HepG2 (cell line): ENCODE measurements at regions not wholly inside any gene's neighbourhood (a gene's known extent, or its start where the extent isn't known, plus 50 kb on each side); places are given as distances from the start of the nearest gene placed in this dataset.

Experiments used
- AHR ChIP-seq: IDR thresholded peaks from 2 replicates; pipeline ENCODE4 v1.6.1; 2018; ENCODE audit warnings: missing genetic modification reagents, missing compliant biosample characterization
- AKAP8 ChIP-seq: sonication (generic); formaldehyde crosslinking; IDR thresholded peaks from 2 replicates; pipeline ENCODE4 v1.5.1; 2020; ENCODE audit warnings: mild to moderate bottlenecking, missing genetic modification reagents
- CREB1 ChIP-seq, 2 experiments: fragments of 450-650 bp in 1 of 2; IDR thresholded peaks; 2 replicates each; pipeline ENCODE4 v1.6.1; 2016 to 2017; ENCODE audit warnings: control low read depth in 1 of 2, mild to moderate bottlenecking in 1 of 2, missing compliant biosample characterization in 1 of 2, missing genetic modification characterization in 1 of 2
- DMAP1 ChIP-seq: IDR thresholded peaks from 2 replicates; pipeline ENCODE4 v1.6.1; 2016
- DMTF1 ChIP-seq: sonication (generic); formaldehyde crosslinking; IDR thresholded peaks from 2 replicates; pipeline ENCODE4 v1.4.0; 2020; ENCODE audit warnings: mild to moderate bottlenecking, missing genetic modification reagents
- ETS1 ChIP-seq: sonication (generic); formaldehyde crosslinking; IDR thresholded peaks from 2 replicates; pipeline ENCODE4 v1.4.0; 2020; ENCODE audit warnings: missing genetic modification reagents
- HNF1A ChIP-seq, 2 experiments: sonication (generic) in 1 of 2; formaldehyde crosslinking in 1 of 2; IDR thresholded peaks; 2 replicates each; pipeline versions ENCODE4 v1.4.0 to v1.6.1; 2016 to 2020; ENCODE audit warnings: borderline replicate concordance in 1 of 2, low read depth in 1 of 2, mild to moderate bottlenecking in 1 of 2, missing genetic modification reagents in 1 of 2
- HNF1B ChIP-seq: sonication (generic); formaldehyde crosslinking; IDR thresholded peaks from 2 replicates; pipeline ENCODE4 v1.5.1; 2020; ENCODE audit warnings: mild to moderate bottlenecking, moderate library complexity, missing genetic modification reagents
- KDM2A ChIP-seq: sonication (generic); formaldehyde crosslinking; IDR thresholded peaks from 2 replicates; pipeline ENCODE4 v1.4.0; 2020; ENCODE audit warnings: low read depth, missing genetic modification reagents, borderline replicate concordance
- MTA1 ChIP-seq: sonication (generic); formaldehyde crosslinking; IDR thresholded peaks from 2 replicates; pipeline ENCODE4 v1.4.0; 2020; ENCODE audit warnings: missing genetic modification reagents, mild to moderate bottlenecking, borderline replicate concordance
- SALL1 ChIP-seq: sonication (generic); formaldehyde crosslinking; IDR thresholded peaks from 2 replicates; pipeline ENCODE4 v1.8.0; 2022; ENCODE audit warnings: mild to moderate bottlenecking, missing genetic modification reagents
- ZNF609 ChIP-seq: sonication (generic); formaldehyde crosslinking; IDR thresholded peaks from 2 replicates; pipeline ENCODE4 v1.4.0; 2020; ENCODE audit warnings: mild to moderate bottlenecking, missing genetic modification reagents, borderline replicate concordance

GRCh38 chr6:137811121-137811915, 55.7 kb upstream of the TNFAIP3 start (continued):
- TF ChIP-seq HNF1A (IDR thresholded peaks at IDR 0.05; ENCODE audit: low read depth) (0 out of 2 replicates have a peak, but pooled peaks have one; percentile 26), HNF1A (CRISPR knock-in tag; IDR thresholded peaks at IDR 0.05; ENCODE audit: borderline replicate concordance) (no peak), ZNF609 (CRISPR knock-in tag) (peak; percentile 72; the same call in 1 of the 2 replicates), ETS1 (CRISPR knock-in tag) (peak; percentile 64; the same call in 1 of the 2 replicates), DMAP1 (CRISPR knock-in tag) (peak; percentile 41; the same call in 1 of the 2 replicates), DMTF1 (CRISPR knock-in tag) (no peak), CREB1 (IDR thresholded peaks at IDR 0.05) (peak; percentile 66), CREB1 (CRISPR knock-in tag; IDR thresholded peaks at IDR 0.05) (peak; percentile 44; the same call in 1 of the 2 replicates), SALL1 (CRISPR knock-in tag) (peak; percentile 94), AKAP8 (CRISPR knock-in tag) (peak; percentile 76; the same call in 1 of the 2 replicates), AHR (CRISPR knock-in tag) (0 out of 2 replicates have a peak, but pooled peaks have one; percentile 63), MTA1 (CRISPR knock-in tag) (0 out of 2 replicates have a peak, but pooled peaks have one; percentile 36), KDM2A (CRISPR knock-in tag) (peak; percentile 76; the same call in 1 of the 2 replicates), HNF1B (CRISPR knock-in tag) (peak; percentile 79)
